GM10248 (cell line): ENCODE measurements at regions not wholly inside any gene's neighbourhood (a gene's known extent, or its start where the extent isn't known, plus 50 kb on each side); places are given as distances from the start of the nearest gene placed in this dataset.

ENCODE experiments used
- CTCF ChIA-PET: fragments of 300-600 bp; sonication (Branson Sonifier 250); formaldehyde crosslinking; extraction: SDS; loops from one replicate; lab custom pipeline; 2021; ENCODE audit warnings: antibody characterized with exemption; lab: Yijun Ruan, JAX
- POLR2A ChIA-PET: fragments of 350-650 bp; sonication (Branson Sonifier 250); formaldehyde crosslinking; extraction: SDS; loops from one replicate; lab custom pipeline; 2020; ENCODE audit warnings: antibody characterized with exemption; lab: Yijun Ruan, JAX
- DNase-seq: peaks from one replicate; pipeline ENCODE4 v3.0.0; 2012; ENCODE audit errors: extremely low spot score
- TF ChIP-seq, protein P1 (sequence below): IDR thresholded peaks from 2 replicates; pipeline ENCODE4 v1.5.1; 2012; ENCODE audit warnings: mild to moderate bottlenecking, low read depth; ENCODE audit errors: extremely low read depth, missing control alignments, control extremely low read depth

DNA sequence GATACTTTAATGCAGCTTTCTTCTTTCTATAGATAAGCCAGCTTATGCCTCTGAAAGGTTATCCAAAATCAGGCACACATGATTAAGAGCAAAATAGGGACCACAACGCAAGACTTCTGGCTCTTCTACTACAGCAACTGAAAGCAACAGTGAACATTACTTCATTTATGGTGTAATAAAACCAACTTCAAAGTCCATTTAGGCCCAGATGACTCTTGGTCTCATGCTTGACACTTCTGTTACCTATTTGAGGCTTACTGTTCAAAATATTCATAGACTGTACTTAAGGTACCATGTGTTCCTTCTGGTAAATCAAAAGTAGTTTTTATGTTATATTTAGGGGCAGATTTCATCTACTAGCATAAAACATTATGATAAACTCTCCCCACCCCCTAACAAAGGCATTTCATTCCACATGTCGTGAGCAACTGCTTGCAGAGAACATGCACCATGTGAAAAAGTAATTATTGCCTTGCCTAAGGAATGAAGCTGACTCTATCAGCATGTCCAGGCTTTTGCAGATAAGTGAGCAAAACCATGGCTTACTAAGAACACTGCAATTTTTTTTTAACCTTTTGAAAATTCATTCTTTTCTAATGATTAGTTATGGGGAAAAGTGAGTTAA, 154.9 kb upstream of the ITGB1 start:
- POLR2A ChIA-PET: no interaction called here
- CTCF ChIA-PET: no interaction called here
- no peak for DNase-seq

GRCh38 chr10:33111488-33112051, 153.5 kb upstream of the ITGB1 start:
- POLR2A ChIA-PET: no interaction called here
- TF ChIP-seq, protein P1, sequence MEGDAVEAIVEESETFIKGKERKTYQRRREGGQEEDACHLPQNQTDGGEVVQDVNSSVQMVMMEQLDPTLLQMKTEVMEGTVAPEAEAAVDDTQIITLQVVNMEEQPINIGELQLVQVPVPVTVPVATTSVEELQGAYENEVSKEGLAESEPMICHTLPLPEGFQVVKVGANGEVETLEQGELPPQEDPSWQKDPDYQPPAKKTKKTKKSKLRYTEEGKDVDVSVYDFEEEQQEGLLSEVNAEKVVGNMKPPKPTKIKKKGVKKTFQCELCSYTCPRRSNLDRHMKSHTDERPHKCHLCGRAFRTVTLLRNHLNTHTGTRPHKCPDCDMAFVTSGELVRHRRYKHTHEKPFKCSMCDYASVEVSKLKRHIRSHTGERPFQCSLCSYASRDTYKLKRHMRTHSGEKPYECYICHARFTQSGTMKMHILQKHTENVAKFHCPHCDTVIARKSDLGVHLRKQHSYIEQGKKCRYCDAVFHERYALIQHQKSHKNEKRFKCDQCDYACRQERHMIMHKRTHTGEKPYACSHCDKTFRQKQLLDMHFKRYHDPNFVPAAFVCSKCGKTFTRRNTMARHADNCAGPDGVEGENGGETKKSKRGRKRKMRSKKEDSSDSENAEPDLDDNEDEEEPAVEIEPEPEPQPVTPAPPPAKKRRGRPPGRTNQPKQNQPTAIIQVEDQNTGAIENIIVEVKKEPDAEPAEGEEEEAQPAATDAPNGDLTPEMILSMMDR: no peak
- CTCF ChIA-PET: interaction anchor here (0.9 kb wide), 1 partner anchor 13 kb away, joined by 3 read pairs; no protein-coding TSS in a partner anchor
- no peak for DNase-seq

More for the DNA sequence above, 154.9 kb upstream of the ITGB1 start:
- TF ChIP-seq, protein P1: no peak

DNA sequence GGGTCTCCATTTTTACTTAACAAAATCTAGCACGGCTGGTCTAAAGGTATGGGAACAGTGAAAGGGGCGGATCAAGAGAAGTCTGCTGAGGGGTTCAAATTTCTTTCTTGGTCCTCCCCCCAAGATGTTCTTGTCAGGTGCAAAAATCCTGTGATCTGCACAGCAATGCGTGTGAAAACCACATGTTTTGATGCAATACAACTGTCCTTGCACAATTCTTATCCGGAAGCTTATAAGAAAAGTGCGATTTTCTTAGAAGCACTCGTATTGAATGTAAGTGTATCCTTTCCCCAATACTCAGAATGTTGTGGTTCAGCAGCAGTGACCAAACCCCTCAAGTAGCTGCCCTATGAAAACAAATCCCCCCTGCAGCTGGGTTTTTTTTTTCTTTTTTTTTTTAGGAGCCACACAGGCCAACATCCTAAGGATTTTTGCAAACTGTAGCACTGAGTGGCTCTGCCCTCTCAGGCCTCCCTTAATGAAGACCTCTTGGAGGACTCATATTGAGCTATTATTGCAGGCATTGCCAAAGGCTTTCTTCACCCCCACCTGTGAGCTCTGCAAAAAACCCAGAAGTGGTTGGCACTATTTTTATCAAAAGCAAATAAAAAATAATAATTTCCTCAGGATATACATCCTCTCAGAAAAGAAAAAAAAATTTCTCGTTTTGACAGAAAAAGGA, 151.9 kb upstream of the ITGB1 start:
- ChIA-PET CTCF (interaction anchor here (1.5 kb wide), 1 partner anchor 151 kb away, joined by 3 read pairs; no protein-coding TSS in a partner anchor), POLR2A (interaction anchor here (0.7 kb wide), 1 partner anchor 316 kb away, joined by 3 read pairs; no protein-coding TSS in a partner anchor)
- TF ChIP-seq, protein P1: no peak
- DNase-seq: no peak

- ChIA-PET CTCF (interaction anchor here (0.8 to 1.5 kb wide), 2 partner anchors 14 to 152 kb away, joined by 3 read pairs; no protein-coding TSS in a partner anchor), POLR2A (no interaction called here)
- TF ChIP-seq, protein P1: no peak
- DNase-seq: no peak
Measured at GRCh38 chr10:33109384-33109783, 151.4 kb upstream of the ITGB1 start.

GRCh38 chr10:33107953-33108352, 149.9 kb upstream of the ITGB1 start:
- DNase-seq: no peak
- TF ChIP-seq, protein P1: no peak
- POLR2A ChIA-PET: no interaction called here
- CTCF ChIA-PET: no interaction called here

DNA sequence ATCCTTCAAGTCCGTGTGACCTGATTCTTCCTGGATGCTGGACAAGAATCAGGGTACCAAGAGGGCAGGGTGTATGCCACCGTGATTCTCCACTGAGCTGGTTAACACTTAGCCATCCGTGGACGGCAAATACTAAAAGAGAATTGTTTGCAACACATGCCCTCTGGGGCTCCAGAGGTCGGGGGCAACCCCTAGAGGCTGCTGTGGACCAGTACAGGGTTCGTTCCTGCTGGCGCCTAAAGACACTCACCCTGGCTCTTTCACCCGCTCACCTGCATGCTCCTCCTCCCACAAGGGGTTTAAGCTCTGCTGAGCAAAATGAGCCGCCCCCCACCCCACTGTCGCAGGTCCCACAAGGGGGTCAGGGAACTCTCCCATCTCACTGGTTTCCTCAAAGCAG, 148.7 kb upstream of the ITGB1 start:
- TF ChIP-seq, protein P1: no peak
- POLR2A ChIA-PET: no interaction called here
- CTCF ChIA-PET: interaction anchor here (1.2 kb wide), 1 partner anchor 14 kb away, joined by 5 read pairs; no protein-coding TSS in a partner anchor
- DNase-seq: no peak
